GF-D8 (cell line): ENCODE measurements at regions not wholly inside any gene's neighbourhood (a gene's known extent, or its start where the extent isn't known, plus 50 kb on each side); places are given as distances from the start of the nearest gene placed in this dataset.
"Not testable (repeated sequence)": the region's sequence is repeated elsewhere in the genome, so short reads cannot be mapped to it uniquely, and the experiment has no call there.

Experiments
- DNase-seq: peaks from one replicate; lab custom pipeline; 2025; lab: John Stamatoyannopoulos, UW

- no peak for DNase-seq
Observed at GRCh38 chr3:8421711-8422110, 79.9 kb upstream of the LMCD1 start.

- no peak for DNase-seq
Observed at GRCh38 chr3:8423307-8423706, 78.3 kb upstream of the LMCD1 start.

GRCh38 chr3:8424281-8424680 is 77.3 kb upstream of the LMCD1 start:
- no peak for DNase-seq

GRCh38 chr3:8436661-8437287 is 64.8 kb upstream of the LMCD1 start:
- DNase-seq: no peak

- DNase-seq: no peak
Observed at GRCh38 chr3:8438507-8439079, 63.0 kb upstream of the LMCD1 start.

GRCh38 chr3:8440142-8440541 is 61.5 kb upstream of the LMCD1 start:
- DNase-seq: not testable (repeated sequence)

GRCh38 chr3:8441969-8442559 is 59.6 kb upstream of the LMCD1 start:
- no peak for DNase-seq

GRCh38 chr3:8442993-8443650 is 58.5 kb upstream of the LMCD1 start:
- no peak for DNase-seq

GRCh38 chr3:8443829-8444791 is 57.5 kb upstream of the LMCD1 start:
- DNase-seq: no peak

- DNase-seq: no peak
Observed at GRCh38 chr3:8444883-8445282, 56.7 kb upstream of the LMCD1 start.

- no peak for DNase-seq
Observed at GRCh38 chr3:8445861-8446260, 55.8 kb upstream of the LMCD1 start.

- DNase-seq: no peak
Observed at GRCh38 chr3:8446845-8447244, 54.8 kb upstream of the LMCD1 start.

GRCh38 chr3:8450618-8451017 is 51.0 kb upstream of the LMCD1 start:
- no peak for DNase-seq

- DNase-seq: no peak
Observed at GRCh38 chr3:8451696-8452095, 49.9 kb upstream of the LMCD1 start.
